IMR-90 (cell line): ENCODE measurements at regions not wholly inside any gene's neighbourhood (a gene's known extent, or its start where the extent isn't known, plus 50 kb on each side); places are given as distances from the start of the nearest gene placed in this dataset.

Experiments
- MAFK ChIP-seq: IDR thresholded peaks from 2 replicates; pipeline ENCODE4 v1.6.1; 2012; ENCODE audit warnings: low read depth, low read length, improper control_type of control experiment
- MAZ ChIP-seq: IDR thresholded peaks from 2 replicates; pipeline ENCODE4 v1.6.1; 2012; ENCODE audit warnings: low read depth, mild to moderate bottlenecking, low read length, improper control_type of control experiment, moderate library complexity, borderline replicate concordance
- MXI1 ChIP-seq: IDR thresholded peaks from 2 replicates; pipeline ENCODE4 v1.6.1; 2012; ENCODE audit warnings: low read depth, mild to moderate bottlenecking, low read length, moderate library complexity, borderline replicate concordance
- POLR2A ChIP-seq: IDR thresholded peaks from 2 replicates; pipeline ENCODE4 v1.6.1; 2012; ENCODE audit warnings: mild to moderate bottlenecking, low read depth, low read length
- RCOR1 ChIP-seq: IDR thresholded peaks from 2 replicates; pipeline ENCODE4 v1.6.1; 2012; ENCODE audit warnings: mild to moderate bottlenecking, low read length, improper control_type of control experiment; ENCODE audit not compliant: insufficient replicate concordance
- SMC3 ChIP-seq: fragments of 150-350 bp; IDR thresholded peaks from 2 replicates; pipeline ENCODE4 v1.6.1; 2016; ENCODE audit warnings: low read depth, mild to moderate bottlenecking, antibody characterized with exemption, low read length, moderate library complexity
- TF ChIP-seq, protein P1 (sequence below): conservative IDR thresholded peaks from 2 replicates; pipeline ENCODE4 v1.5.1; 2012; ENCODE audit warnings: mild to moderate bottlenecking, low read depth, low read length, improper control_type of control experiment
- TF ChIP-seq, protein P2 (sequence below): fragments of 150-350 bp; IDR thresholded peaks from 2 replicates; pipeline ENCODE4 v1.6.1; 2016; ENCODE audit warnings: low read depth, mild to moderate bottlenecking, low read length, moderate library complexity, borderline replicate concordance

DNA sequence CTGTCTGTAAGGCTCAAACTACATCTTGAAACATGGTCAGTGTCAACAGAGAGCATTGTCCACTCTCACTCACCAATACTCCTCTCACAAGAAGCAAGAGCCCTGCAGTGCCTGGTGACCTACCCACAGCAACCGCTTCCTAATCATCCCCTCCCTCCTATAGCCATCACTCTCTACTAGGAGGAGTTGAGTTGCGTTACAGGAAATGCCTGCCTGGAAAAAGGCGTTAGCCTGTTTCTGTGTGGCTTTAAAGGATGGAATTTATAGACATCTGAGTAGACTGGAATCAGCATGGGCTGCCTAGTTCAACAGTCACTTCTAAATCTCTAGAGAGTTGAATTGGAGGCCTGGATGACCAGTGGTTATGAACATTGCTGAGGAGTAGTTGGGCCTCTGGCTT is 108.3 kb upstream of the FER start:
- TF ChIP-seq, protein P1, sequence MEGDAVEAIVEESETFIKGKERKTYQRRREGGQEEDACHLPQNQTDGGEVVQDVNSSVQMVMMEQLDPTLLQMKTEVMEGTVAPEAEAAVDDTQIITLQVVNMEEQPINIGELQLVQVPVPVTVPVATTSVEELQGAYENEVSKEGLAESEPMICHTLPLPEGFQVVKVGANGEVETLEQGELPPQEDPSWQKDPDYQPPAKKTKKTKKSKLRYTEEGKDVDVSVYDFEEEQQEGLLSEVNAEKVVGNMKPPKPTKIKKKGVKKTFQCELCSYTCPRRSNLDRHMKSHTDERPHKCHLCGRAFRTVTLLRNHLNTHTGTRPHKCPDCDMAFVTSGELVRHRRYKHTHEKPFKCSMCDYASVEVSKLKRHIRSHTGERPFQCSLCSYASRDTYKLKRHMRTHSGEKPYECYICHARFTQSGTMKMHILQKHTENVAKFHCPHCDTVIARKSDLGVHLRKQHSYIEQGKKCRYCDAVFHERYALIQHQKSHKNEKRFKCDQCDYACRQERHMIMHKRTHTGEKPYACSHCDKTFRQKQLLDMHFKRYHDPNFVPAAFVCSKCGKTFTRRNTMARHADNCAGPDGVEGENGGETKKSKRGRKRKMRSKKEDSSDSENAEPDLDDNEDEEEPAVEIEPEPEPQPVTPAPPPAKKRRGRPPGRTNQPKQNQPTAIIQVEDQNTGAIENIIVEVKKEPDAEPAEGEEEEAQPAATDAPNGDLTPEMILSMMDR, result no peak
- no peak for TF ChIP-seq POLR2A
- TF ChIP-seq MXI1, result no peak
- TF ChIP-seq, protein P2, sequence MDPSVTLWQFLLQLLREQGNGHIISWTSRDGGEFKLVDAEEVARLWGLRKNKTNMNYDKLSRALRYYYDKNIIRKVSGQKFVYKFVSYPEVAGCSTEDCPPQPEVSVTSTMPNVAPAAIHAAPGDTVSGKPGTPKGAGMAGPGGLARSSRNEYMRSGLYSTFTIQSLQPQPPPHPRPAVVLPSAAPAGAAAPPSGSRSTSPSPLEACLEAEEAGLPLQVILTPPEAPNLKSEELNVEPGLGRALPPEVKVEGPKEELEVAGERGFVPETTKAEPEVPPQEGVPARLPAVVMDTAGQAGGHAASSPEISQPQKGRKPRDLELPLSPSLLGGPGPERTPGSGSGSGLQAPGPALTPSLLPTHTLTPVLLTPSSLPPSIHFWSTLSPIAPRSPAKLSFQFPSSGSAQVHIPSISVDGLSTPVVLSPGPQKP, result no peak
- no peak for TF ChIP-seq RCOR1
- no peak for TF ChIP-seq MAFK
- no peak for TF ChIP-seq MAZ
- TF ChIP-seq SMC3, result no peak
